HepG2 (cell line): ENCODE measurements at regions not wholly inside any gene's neighbourhood (a gene's known extent, or its start where the extent isn't known, plus 50 kb on each side); places are given as distances from the start of the nearest gene placed in this dataset.

Experiments
- CBX1 ChIP-seq: IDR thresholded peaks from one replicate; pipeline ENCODE4 v1.6.1; 2016; ENCODE audit warnings: antibody characterized with exemption, low read depth
- CEBPB ChIP-seq: IDR thresholded peaks from 2 replicates; pipeline ENCODE4 v1.6.1; 2011; ENCODE audit warnings: low read depth, low read length, improper control_type of control experiment, borderline replicate concordance
- GATAD2A ChIP-seq: IDR thresholded peaks from 2 replicates; pipeline ENCODE4 v1.6.1; 2016
- HDAC6 ChIP-seq: fragments of 200-600 bp; sonication (generic); IDR thresholded peaks from 2 replicates; pipeline ENCODE4 v1.7.0; 2017; ENCODE audit warnings: mild to moderate bottlenecking, antibody characterized with exemption, low read length, low read depth
- HES4 ChIP-seq: sonication (generic); formaldehyde crosslinking; IDR thresholded peaks from 2 replicates; pipeline ENCODE4 v1.9.0; 2021; ENCODE audit warnings: mild to moderate bottlenecking, missing genetic modification reagents, borderline replicate concordance
- HNF4A ChIP-seq: sonication (generic); formaldehyde crosslinking; IDR thresholded peaks from 2 replicates; pipeline ENCODE4 v1.4.0; 2020; ENCODE audit warnings: missing genetic modification reagents
- JARID2 ChIP-seq: sonication (generic); formaldehyde crosslinking; IDR thresholded peaks from 2 replicates; pipeline ENCODE4 v1.8.1; 2023; ENCODE audit warnings: missing genetic modification reagents, inconsistent platforms; ENCODE audit not compliant: insufficient replicate concordance
- KDM4B ChIP-seq: sonication (generic); formaldehyde crosslinking; IDR thresholded peaks from 2 replicates; pipeline ENCODE4 v1.4.0; 2020; ENCODE audit warnings: missing genetic modification reagents
- KLF11 ChIP-seq: IDR thresholded peaks from 2 replicates; pipeline ENCODE4 v1.6.1; 2016; ENCODE audit warnings: missing compliant biosample characterization
- MEIS1 ChIP-seq: sonication (generic); formaldehyde crosslinking; IDR thresholded peaks from 2 replicates; pipeline ENCODE4 v1.9.0; 2021; ENCODE audit warnings: mild to moderate bottlenecking, missing genetic modification reagents, moderate library complexity, borderline replicate concordance
- NFE2L2 ChIP-seq: fragments of 150-350 bp; IDR thresholded peaks from 2 replicates; pipeline ENCODE4 v1.6.1; 2014; ENCODE audit warnings: low read length
- NPAS2 ChIP-seq: sonication (generic); formaldehyde crosslinking; IDR thresholded peaks from 2 replicates; pipeline ENCODE4 v1.8.0; 2022; ENCODE audit warnings: mild to moderate bottlenecking, missing genetic modification reagents, borderline replicate concordance
- PHF8 ChIP-seq: sonication (generic); formaldehyde crosslinking; IDR thresholded peaks from 2 replicates; pipeline ENCODE4 v1.5.0; 2020; ENCODE audit warnings: missing genetic modification reagents
- RELA ChIP-seq: sonication (generic); formaldehyde crosslinking; IDR thresholded peaks from 2 replicates; pipeline ENCODE4 v1.4.0; 2020; ENCODE audit warnings: missing genetic modification reagents
- TEAD3 ChIP-seq: optimal IDR thresholded peaks from 2 replicates; pipeline ENCODE3; 2016; ENCODE audit warnings: borderline replicate concordance
- ZBTB20 ChIP-seq: sonication (generic); formaldehyde crosslinking; IDR thresholded peaks from 2 replicates; pipeline ENCODE4 v1.8.1; 2023; ENCODE audit warnings: missing genetic modification reagents, low read depth, mild to moderate bottlenecking, borderline replicate concordance
- ZFAT ChIP-seq: sonication (generic); formaldehyde crosslinking; conservative IDR thresholded peaks from 2 replicates; pipeline ENCODE4 v1.8.1; 2023; ENCODE audit warnings: missing genetic modification reagents, inconsistent platforms
- ZFP37 ChIP-seq: sonication (generic); formaldehyde crosslinking; IDR thresholded peaks from 2 replicates; pipeline ENCODE4 v1.4.0; 2020; ENCODE audit warnings: missing genetic modification reagents, borderline replicate concordance
- ZNF101 ChIP-seq: sonication (generic); formaldehyde crosslinking; IDR thresholded peaks from 2 replicates; pipeline ENCODE4 v1.4.0; 2020; ENCODE audit warnings: mild to moderate bottlenecking, low read depth, missing genetic modification reagents, borderline replicate concordance
- ZNF296 ChIP-seq: sonication (generic); formaldehyde crosslinking; conservative IDR thresholded peaks from 2 replicates; pipeline ENCODE4 v1.5.0; 2020; ENCODE audit warnings: mild to moderate bottlenecking, missing genetic modification reagents
- ZNF543 ChIP-seq: sonication (generic); formaldehyde crosslinking; IDR thresholded peaks from 2 replicates; pipeline ENCODE4 v1.4.0; 2020; ENCODE audit warnings: mild to moderate bottlenecking, missing genetic modification reagents
- ZNF563 ChIP-seq: sonication (generic); formaldehyde crosslinking; IDR thresholded peaks from 2 replicates; pipeline ENCODE4 v1.8.0; 2022; ENCODE audit warnings: mild to moderate bottlenecking, moderate library complexity, missing genetic modification reagents
- ZNF652 ChIP-seq: IDR thresholded peaks from 2 replicates; pipeline ENCODE4 v1.6.1; 2016; ENCODE audit warnings: low read depth, borderline replicate concordance
- ZNF75D ChIP-seq: sonication (generic); formaldehyde crosslinking; IDR thresholded peaks from 2 replicates; pipeline ENCODE4 v1.8.1; 2023; ENCODE audit warnings: missing genetic modification reagents, mild to moderate bottlenecking, borderline replicate concordance
- ZNF768 ChIP-seq: sonication (generic); formaldehyde crosslinking; IDR thresholded peaks from 2 replicates; pipeline ENCODE4 v1.4.0; 2020; ENCODE audit warnings: missing genetic modification reagents
- ZNF782 ChIP-seq: sonication (generic); formaldehyde crosslinking; IDR thresholded peaks from 2 replicates; pipeline ENCODE4 v1.4.0; 2020; ENCODE audit warnings: missing genetic modification reagents, mild to moderate bottlenecking, borderline replicate concordance
- ZNF878 ChIP-seq: sonication (generic); formaldehyde crosslinking; IDR thresholded peaks from 2 replicates; pipeline ENCODE4 v1.8.1; 2023; ENCODE audit warnings: mild to moderate bottlenecking, missing genetic modification reagents, moderate library complexity
- TF ChIP-seq, protein P1 (sequence below): sonication (generic); formaldehyde crosslinking; IDR thresholded peaks from 2 replicates; pipeline ENCODE4 v1.4.0; 2020; ENCODE audit warnings: mild to moderate bottlenecking, missing genetic modification reagents, borderline replicate concordance
- TF ChIP-seq, protein P2 (sequence below): sonication (generic); formaldehyde crosslinking; IDR thresholded peaks from 2 replicates; pipeline ENCODE4 v1.4.0; 2020; ENCODE audit warnings: mild to moderate bottlenecking, missing genetic modification reagents

GRCh38 chr7:51591223-51591622 lies 274.6 kb upstream of the COBL start (continued):
- TF ChIP-seq, protein P1, sequence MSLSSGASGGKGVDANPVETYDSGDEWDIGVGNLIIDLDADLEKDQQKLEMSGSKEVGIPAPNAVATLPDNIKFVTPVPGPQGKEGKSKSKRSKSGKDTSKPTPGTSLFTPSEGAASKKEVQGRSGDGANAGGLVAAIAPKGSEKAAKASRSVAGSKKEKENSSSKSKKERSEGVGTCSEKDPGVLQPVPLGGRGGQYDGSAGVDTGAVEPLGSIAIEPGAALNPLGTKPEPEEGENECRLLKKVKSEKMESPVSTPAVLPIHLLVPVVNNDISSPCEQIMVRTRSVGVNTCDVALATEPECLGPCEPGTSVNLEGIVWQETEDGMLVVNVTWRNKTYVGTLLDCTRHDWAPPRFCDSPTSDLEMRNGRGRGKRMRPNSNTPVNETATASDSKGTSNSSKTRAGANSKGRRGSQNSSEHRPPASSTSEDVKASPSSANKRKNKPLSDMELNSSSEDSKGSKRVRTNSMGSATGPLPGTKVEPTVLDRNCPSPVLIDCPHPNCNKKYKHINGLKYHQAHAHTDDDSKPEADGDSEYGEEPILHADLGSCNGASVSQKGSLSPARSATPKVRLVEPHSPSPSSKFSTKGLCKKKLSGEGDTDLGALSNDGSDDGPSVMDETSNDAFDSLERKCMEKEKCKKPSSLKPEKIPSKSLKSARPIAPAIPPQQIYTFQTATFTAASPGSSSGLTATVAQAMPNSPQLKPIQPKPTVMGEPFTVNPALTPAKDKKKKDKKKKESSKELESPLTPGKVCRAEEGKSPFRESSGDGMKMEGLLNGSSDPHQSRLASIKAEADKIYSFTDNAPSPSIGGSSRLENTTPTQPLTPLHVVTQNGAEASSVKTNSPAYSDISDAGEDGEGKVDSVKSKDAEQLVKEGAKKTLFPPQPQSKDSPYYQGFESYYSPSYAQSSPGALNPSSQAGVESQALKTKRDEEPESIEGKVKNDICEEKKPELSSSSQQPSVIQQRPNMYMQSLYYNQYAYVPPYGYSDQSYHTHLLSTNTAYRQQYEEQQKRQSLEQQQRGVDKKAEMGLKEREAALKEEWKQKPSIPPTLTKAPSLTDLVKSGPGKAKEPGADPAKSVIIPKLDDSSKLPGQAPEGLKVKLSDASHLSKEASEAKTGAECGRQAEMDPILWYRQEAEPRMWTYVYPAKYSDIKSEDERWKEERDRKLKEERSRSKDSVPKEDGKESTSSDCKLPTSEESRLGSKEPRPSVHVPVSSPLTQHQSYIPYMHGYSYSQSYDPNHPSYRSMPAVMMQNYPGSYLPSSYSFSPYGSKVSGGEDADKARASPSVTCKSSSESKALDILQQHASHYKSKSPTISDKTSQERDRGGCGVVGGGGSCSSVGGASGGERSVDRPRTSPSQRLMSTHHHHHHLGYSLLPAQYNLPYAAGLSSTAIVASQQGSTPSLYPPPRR (CRISPR knock-in tag) = no peak
- TF ChIP-seq HNF4A (CRISPR knock-in tag) = peak; percentile 41
- TF ChIP-seq ZNF782 (CRISPR knock-in tag) = no peak
- no peak for TF ChIP-seq HES4
- peak; percentile 61; the same call in 1 of the 2 replicates for TF ChIP-seq GATAD2A
- TF ChIP-seq TEAD3 (CRISPR knock-in tag) = no peak
- TF ChIP-seq, protein P2, sequence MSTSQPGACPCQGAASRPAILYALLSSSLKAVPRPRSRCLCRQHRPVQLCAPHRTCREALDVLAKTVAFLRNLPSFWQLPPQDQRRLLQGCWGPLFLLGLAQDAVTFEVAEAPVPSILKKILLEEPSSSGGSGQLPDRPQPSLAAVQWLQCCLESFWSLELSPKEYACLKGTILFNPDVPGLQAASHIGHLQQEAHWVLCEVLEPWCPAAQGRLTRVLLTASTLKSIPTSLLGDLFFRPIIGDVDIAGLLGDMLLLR (CRISPR knock-in tag) = no peak
- TF ChIP-seq RELA (CRISPR knock-in tag) = no peak
- TF ChIP-seq ZNF296 = no peak
- TF ChIP-seq ZNF101 (CRISPR knock-in tag) = no peak
- no peak for TF ChIP-seq ZNF878
- TF ChIP-seq ZBTB20 = no peak
- no peak for TF ChIP-seq MEIS1 (CRISPR knock-in tag)
- no peak for TF ChIP-seq HDAC6
- no peak for TF ChIP-seq ZNF563 (CRISPR knock-in tag)
- TF ChIP-seq CEBPB = no peak
- no peak for TF ChIP-seq ZFP37 (CRISPR knock-in tag)
- no peak for TF ChIP-seq ZFAT
- no peak for TF ChIP-seq KDM4B (CRISPR knock-in tag)
- no peak for TF ChIP-seq ZNF75D (CRISPR knock-in tag)
- TF ChIP-seq JARID2 (CRISPR knock-in tag) = no peak
- TF ChIP-seq ZNF652 = peak; percentile 25; the same call in 1 of the 2 replicates
- TF ChIP-seq ZNF768 (CRISPR knock-in tag) = no peak
- TF ChIP-seq ZNF543 (CRISPR knock-in tag) = no peak
- no peak for TF ChIP-seq NPAS2 (CRISPR knock-in tag)
- TF ChIP-seq NFE2L2 = no peak
- no peak for TF ChIP-seq CBX1
- no peak for TF ChIP-seq PHF8 (CRISPR knock-in tag)
- TF ChIP-seq KLF11 (CRISPR knock-in tag) = no peak
